GM18499 (cell line): ENCODE measurements at regions not wholly inside any gene's neighbourhood (a gene's known extent, or its start where the extent isn't known, plus 50 kb on each side); places are given as distances from the start of the nearest gene placed in this dataset.
"Not testable (repeated sequence)": the region's sequence is repeated elsewhere in the genome, so short reads cannot be mapped to it uniquely, and the experiment has no call there.

Experiments
- ATAC-seq: cut with Tn5 transposase; IDR thresholded peaks from one replicate; pipeline ENCODE4 v1.9.1; 2021; ENCODE audit warnings: moderate number of reproducible peaks; ENCODE audit not compliant: insufficient read depth, unreplicated experiment

DNA sequence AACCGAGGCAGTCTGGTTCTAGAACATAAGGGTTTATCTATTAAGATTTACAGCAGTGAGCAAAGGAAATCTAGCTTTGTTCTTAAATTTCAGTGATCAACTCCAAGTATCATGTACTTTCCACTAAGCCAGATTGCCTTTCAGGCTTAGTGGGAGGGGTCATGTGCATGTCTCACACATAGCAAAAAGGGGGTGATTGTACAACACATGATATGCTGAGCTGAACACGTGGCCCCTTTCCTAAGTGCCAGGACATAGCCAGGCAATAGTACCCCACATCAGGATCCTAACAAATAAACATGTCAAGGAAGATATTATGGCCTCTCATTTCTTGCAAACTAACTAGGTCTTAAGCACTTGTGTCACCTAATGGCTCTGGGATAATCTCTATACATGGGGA, 347.2 kb downstream of the C12orf75 start:
- no peak for ATAC-seq

DNA sequence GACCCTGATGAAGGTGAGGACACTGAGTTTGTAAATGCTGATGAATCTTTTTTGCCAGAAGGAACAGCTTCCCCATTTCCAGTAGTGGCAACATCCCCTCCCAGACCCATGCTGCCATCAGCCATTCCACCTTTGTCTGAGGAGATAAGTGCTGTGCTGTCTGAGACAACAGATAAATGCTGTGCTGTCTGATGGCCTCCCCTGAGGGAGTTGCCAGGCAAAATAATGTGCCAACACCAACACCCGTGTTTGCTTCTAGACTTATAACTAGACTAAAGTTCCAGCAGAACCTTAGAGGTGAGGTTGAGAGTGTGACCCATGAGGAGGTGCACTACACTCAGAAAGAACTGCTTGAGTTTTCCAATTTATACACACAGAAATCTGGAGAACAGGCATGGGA, 349.5 kb downstream of the C12orf75 start:
- ATAC-seq, result no peak

DNA sequence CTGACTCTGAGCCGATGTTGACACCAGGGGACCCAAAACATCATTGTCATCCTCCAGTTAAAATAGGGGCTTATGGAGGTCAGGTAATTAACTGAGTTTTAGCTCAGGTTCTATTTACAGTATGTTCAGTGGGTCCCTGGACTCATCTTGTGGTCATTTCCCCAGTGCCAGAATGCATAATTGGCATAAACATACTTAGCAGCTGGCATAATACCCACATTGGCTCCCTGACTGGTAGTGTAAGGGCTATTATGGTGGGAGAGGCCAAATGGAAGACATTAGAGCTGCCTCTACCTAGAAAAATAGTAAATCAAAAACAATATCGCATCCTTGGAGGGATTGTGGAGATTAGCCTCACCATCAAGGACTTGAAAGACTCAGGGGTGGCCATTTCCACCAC, 350.9 kb downstream of the C12orf75 start:
- no peak for ATAC-seq

DNA sequence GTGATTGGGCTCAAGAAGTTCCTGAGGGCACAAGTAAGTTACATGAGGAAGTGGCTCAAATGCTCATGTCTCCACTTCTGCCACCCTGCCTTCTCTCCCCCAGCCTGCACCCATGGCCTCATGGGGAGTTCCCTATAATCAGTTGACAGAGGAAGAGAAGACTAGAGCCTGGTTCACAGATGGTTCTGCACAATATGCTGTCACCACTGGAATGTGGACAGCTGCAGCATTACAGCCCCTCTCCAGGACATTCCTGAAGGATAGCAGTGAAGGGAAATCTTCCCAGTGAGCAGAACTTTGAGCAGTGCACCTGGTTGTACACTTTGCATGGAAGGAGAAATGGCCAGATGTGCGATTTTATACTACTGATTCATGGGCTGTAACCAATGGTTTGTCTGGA, 352.3 kb downstream of the C12orf75 start:
- not testable (repeated sequence) for ATAC-seq

DNA sequence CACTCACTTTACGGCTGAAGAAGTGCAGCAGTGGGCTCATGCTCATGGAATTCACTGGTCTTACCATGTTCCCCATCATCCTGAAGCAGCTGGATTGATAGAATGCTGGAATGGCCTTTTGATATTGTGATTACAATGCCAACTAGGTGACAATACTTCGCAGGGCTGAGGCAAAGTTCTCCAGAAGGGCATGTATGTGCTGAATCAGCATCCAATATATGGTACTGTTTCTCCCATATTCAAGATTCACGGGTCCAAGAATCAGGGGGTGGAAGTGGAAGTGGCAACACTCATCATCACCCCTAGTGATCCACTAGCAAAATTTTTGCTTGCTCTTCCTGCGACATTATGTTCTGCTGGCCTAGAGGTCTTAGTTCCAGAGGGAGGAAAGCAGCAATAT, 353.3 kb downstream of the C12orf75 start:
- not testable (repeated sequence) for ATAC-seq

DNA sequence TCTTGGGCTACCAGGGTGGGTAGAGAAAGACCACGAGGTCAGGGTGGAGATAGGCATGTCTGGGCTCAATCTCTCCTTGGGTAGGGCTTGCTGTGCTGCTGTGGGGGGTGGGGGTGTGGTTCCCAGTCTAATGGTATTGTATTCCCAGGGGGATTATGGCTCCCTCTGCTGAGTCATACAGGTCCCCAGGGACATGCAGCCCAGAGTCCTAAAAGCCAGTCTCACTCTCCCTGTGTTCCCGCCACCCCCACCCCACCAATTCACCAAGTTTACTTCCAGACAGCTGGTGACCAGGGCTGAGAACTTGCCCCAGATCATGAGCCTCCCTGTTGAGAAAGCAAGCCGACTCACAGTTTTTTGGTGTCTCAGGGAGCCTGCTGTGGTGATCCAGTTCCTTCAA, 367.6 kb downstream of the C12orf75 start:
- ATAC-seq, result no peak

DNA sequence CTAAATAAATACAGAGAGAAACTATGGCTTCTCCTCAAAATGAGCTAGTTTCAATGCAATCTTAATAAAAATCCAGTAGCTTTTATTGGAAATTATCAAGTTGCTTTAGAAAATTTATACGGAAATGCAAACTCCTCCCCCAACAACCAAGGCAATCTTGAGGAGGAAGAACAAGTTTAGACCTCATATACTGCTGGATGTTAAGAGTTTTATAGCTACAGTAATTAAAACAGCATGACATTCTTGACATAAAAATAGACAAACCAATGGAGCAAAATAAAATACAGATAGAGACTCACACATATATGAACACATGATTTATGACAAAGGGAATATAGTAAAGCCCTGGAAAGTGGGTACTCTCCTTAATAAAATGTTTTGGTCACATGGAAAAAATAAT, 368.7 kb downstream of the C12orf75 start:
- ATAC-seq, result no peak

DNA sequence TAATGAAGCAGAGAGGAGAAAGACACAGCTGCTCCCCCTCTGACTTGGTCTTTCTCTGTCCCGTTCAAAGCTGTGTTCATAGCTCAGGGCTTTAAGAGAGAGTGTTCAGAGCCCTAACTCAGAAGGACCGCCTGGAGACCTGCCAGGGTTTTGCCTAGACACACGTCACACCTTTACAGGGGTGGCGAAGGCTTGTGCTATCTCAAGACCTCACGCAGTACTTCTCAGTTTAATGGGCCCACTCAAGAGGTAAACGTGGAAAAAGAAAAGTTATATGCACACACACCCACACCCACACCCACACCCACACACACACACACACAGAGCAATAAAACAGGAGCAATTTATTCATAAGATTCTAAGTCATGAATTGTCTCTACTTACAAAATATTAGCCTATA, 374.3 kb downstream of the C12orf75 start:
- ATAC-seq, result no peak

DNA sequence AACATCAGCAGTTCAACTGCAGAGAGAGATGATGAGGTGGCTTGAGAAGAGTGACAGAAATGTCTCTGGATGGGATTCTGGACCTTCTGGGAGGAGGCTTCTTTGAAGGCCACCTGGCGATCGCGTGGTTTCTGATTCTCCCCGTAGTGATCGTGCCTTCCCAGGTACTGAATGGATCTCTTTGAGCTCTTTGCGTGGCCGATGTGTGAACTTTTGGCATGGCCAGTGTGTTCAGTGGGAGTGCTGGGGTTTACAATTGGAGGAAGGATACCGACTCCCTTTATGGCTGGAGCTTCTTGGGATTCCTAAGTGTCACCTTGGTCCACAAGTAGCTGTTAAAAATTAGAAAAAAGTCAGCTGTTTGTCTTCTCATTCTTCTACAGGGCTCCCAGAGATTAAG, 374.7 kb downstream of the C12orf75 start:
- ATAC-seq, result no peak

DNA sequence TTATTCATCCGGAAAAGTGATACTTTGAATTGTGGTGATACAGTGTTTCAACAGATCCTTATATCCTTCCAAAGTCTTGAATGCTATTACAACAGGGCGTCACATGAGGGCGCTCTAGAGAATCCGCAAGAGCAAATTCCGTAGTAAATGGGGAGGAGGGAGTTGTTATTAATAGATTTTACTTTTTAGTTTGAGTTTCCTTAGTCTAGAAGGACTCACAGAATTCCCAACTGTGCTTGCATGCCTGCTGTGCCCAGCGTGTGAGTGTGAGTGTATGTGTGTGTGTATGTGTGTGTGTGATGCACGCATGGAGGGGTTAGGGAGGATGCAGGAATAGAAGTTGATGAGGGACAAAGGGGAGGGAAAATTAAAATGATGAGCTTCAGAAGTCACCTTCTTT, 375.3 kb downstream of the C12orf75 start:
- ATAC-seq, result no peak

DNA sequence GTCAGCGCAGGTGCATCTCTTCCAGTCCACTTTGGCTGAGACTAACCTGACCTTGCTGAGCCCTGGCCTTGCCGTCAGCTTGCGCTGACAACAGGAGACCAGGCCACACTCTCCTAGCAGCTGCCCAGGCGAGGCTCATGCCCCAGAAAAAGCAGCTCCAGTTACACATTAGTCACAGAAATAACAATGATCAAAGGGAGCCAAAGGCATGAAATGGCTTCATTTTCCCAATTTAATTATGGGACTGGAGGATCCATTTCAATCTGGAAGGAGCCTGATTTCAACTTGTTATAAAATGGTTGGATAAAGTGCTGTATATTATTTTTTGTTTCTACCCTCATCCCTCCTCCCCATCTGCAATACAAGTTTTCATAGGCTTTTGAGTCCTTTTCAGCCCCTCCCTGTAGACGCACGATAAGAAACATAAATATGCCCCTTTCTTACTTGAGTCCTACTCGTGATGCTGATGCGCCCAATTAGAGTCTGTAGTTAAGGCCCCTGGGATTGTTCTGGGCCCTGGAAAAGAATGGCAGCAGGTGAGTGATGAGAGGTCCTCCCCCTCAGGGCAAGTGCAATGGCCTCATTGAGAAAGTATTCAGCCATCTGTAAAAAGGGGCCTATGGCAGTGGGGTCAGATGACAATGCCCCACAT, 376.0 kb downstream of the C12orf75 start:
- no peak for ATAC-seq

DNA sequence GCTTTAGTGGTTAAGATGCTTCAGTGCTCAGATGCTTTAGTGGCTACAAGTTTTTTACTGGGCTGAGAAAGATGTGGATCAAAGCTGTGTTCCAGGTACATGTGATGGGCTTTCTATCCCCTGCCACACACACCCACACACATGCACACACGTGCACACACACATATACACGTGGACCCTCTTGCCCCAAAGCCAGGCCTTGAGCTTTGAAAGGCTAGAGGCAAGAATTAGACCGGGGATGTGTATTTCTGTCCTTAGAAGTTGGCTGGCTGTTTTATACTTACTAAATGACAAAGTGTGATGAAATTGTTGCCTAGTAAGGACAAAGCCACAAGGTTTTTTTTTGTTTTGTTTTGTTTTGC, 376.5 kb downstream of the C12orf75 start:
- no peak for ATAC-seq

DNA sequence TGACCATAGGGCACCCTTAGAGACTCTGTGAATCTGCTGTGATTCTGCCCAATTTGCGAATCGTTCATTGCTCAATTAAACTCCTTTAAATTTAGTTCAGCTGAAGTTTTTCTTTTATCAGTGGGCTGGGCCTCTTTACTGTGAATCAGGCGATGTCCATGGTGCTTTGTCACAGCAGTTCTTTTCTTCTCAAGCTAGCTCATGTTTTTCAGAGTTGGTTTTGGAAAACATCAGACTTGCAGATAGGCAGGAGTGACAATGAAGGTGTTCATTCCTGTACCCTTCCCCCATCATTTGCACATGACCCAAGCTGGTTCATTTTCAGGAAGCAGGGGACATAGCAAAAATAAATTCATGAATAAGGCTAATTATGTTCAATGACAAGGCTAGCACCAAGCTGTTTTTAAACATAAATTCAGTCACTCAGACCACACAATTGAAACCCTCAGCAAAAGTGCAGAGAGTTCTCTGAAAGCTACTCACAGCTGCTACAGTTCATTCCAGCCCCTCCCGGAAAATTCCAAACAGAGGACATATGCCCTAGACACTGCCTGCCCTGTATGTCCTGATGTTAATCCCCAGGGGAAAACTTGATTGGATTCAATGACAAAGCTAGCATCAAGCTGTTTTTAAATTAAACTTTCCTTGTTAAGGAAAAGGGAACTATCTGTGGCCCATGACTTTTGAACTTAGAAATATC, 383.3 kb downstream of the C12orf75 start:
- no peak for ATAC-seq

DNA sequence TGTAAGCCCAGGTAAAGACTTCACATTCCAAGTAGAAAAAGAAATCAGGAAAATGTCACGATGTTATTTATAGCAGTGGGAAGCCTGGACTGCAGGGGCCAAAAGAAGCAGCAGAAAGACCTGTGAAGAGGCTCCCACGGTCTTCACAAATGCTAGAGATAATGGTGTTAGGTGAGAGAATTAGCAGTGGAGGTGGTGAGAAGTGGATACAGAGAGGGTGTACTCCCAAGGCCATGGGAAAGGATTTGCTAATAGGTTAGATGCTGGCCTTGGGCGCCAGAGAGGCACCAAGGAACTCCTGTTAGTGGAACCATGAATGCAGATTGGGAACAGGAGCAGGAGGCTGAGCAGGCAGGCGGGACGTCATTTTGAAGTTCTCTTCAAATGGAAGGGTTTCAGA, 386.1 kb downstream of the C12orf75 start:
- no peak for ATAC-seq

DNA sequence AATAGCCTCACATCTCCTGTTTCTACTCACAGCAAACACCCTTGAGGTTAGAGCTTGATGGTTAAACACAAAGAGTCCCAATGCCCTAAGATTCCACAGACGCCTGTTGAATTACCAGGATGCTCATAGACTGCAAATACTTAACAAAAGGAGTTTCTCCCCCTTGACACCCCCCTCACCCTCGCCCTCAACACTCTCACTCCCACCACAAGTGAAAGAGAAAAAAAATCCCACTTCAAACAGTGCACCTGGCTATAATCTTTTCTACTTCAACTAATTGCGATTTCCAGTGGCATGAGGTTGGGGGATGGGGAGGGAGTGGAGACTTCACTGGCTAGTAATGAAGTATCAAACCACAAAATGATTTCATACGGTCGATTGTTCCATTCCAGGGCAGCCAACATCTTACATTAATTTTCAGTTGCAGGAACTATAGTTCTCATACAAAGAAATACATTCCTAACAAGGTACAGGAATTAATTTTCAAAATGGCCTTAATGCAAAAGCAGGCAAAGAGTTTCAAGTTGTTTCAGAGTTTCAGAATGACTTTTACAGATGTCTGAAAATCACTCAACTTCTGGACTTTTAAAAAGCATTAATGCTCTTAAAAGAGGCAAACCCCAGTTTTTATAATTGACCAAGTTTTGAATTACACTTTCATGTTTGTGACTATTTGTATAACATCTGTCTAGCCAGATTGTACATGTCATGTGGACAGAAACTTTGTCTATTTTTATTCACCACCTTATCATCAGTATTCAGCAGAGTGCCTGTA, 390.7 kb downstream of the C12orf75 start:
- no peak for ATAC-seq

DNA sequence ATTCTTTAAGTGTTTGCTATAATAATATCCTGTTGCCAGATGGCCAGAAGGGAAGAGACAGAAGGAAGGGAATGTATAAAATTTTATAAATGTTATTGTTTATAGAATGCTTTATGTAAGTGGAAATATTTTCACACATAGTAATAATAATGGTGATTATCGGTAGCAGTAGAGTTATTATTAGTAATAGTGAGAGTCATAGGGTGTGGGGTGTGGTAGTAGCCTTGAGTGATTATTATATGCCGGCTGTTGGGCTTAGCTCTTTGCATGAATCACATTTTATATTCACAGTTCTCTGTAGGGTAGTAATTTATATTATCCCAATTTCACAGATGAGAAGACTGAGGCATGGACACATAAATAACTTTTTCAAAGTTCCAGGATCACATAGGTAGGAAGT, 391.4 kb downstream of the C12orf75 start:
- ATAC-seq, result no peak

DNA sequence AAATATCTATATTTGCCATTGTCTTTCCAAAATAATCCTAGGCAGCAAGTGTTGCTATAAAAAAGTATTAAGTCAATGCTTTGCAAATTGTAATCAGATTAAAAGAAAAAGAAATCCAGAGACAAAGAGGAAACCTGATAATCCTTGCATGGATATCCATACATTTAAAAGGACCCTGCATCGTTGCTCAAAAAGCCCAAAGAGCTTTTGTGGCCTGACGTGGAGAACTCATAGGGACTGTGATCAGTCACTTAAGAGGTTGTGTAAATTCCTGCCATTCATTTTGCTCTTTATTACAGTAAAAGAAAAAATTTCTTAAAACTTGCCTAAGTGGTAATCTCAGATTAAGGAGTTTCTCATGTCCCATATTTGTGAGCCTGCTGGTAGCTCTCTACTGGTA, 392.6 kb downstream of the C12orf75 start:
- no peak for ATAC-seq

DNA sequence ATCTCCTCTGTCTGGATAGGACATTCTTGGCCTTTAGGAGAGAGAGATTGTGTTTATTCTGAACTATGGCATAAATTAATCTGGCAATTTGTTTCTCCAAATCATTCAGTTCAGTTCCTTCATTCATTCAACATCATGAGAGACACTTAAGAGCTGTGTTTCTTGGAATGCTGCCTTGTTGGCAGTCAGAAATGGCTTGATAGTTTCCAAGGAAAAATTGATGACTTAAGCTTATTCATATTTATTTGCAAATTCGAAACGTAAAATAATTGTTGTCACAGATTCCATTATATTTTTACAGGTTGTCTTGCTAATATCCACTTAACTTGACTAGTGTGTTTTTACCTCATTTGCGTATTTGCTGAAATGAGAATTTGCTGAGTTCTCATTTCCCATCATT, 393.0 kb downstream of the C12orf75 start:
- no peak for ATAC-seq

DNA sequence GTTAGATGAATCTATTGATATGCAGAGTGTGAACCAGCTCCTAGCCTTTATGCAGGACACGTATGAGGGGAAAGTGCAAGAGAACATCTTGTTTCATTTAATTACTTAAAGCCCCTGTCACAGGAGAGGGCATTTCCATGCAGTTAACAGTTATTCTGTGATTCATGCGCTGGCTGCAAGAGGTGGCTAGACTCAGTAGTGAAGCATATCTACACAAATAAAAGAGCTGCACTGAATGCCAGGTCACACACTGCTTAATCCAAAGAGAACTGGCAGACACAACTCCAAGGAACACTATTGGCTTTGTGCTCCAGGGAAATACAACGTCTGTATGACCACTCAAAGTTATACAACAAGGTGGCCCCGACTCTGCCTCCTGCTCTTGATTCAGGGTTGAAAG, 394.1 kb downstream of the C12orf75 start:
- ATAC-seq, result no peak

DNA sequence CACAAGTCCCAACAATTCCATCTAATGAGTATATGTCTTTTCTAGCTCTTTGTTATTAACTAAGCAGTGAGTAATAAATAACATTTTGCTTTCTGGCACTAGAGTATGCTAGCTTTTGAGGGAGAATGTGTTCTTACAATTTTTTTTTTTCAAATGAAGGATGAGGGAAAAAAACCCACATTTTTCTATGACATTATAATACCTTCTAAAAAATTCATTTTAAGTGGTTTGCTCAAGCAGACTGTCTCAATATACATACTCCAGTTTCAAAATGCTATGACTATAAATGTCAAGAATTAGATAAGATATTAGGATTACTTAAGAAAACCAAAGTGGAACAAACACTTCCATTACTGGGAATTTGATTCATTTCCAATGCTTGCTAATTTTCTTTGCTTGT, 394.6 kb downstream of the C12orf75 start:
- ATAC-seq, result no peak

DNA sequence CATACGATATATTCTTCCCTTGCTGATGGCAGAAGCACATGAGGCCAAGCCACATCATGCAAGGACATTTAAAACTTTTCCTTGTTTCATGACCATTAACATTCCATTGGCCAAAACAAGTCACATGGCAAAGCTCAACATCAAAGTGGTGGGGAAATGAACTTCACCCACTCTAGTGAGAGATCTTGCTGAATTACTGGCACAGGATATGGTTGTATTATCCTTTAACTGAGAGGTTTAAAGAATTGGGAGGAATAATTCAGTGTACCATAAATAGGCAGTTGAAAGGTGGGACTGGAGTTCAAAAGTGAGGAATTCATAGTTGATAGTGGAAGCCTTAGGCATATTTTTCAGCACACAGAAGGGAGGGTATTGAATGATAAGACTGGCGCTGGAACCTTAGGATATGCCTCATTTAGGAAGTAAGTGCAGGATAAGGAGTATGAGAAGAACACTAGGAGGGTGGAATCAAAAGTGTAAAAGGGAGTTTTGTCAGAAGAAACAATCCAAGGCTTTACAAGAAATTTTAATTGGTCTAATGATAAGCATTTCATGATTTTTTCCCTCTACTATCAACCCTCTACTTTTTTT, 398.8 kb downstream of the C12orf75 start:
- ATAC-seq, result no peak
